Epithelial cell of esophagus (primary cell): ENCODE measurements at regions not wholly inside any gene's neighbourhood (a gene's known extent, or its start where the extent isn't known, plus 50 kb on each side); places are given as distances from the start of the nearest gene placed in this dataset.
"Not testable (repeated sequence)": the region's sequence is repeated elsewhere in the genome, so short reads cannot be mapped to it uniquely, and the experiment has no call there.

Experiments used
- DNase-seq: peaks from one replicate; pipeline ENCODE4 v3.0.0; 2010; ENCODE audit warnings: low read depth
- H3K4me3 ChIP-seq: 2 replicates; pipeline ENCODE4 v1.5.1; 2011; ENCODE audit warnings: mild to moderate bottlenecking, low read length, control low read depth
- TF ChIP-seq, protein P1 (sequence below): IDR thresholded peaks from 2 replicates; pipeline ENCODE4 v1.5.1; 2011; ENCODE audit warnings: low read depth, mild to moderate bottlenecking, low read length, control low read depth, inconsistent platforms; ENCODE audit not compliant: insufficient read depth; ENCODE audit errors: missing control alignments

DNA sequence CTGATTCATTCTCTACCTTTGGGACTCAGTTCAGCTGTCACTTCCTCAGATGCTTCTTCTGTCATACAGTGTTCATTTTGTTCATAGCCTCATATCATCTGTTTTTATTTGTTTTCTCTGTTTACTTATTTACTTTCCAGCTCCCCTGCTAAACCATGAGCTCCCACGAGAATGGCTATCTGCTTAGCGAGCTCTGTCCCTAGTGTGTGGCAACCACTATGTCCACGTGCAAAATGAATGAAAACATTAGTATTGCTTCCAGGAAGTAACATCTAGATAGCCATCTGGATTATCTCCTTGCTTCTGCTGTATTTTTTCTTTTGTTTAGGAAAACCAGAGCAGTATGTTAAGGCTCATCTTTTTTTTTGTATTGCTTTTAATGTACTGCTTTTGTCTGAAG lies 417.0 kb upstream of the SLC35B3 start:
- no peak for DNase-seq
- no peak overlapping the region for H3K4me3 ChIP-seq
- TF ChIP-seq, protein P1, sequence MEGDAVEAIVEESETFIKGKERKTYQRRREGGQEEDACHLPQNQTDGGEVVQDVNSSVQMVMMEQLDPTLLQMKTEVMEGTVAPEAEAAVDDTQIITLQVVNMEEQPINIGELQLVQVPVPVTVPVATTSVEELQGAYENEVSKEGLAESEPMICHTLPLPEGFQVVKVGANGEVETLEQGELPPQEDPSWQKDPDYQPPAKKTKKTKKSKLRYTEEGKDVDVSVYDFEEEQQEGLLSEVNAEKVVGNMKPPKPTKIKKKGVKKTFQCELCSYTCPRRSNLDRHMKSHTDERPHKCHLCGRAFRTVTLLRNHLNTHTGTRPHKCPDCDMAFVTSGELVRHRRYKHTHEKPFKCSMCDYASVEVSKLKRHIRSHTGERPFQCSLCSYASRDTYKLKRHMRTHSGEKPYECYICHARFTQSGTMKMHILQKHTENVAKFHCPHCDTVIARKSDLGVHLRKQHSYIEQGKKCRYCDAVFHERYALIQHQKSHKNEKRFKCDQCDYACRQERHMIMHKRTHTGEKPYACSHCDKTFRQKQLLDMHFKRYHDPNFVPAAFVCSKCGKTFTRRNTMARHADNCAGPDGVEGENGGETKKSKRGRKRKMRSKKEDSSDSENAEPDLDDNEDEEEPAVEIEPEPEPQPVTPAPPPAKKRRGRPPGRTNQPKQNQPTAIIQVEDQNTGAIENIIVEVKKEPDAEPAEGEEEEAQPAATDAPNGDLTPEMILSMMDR = no peak

DNA sequence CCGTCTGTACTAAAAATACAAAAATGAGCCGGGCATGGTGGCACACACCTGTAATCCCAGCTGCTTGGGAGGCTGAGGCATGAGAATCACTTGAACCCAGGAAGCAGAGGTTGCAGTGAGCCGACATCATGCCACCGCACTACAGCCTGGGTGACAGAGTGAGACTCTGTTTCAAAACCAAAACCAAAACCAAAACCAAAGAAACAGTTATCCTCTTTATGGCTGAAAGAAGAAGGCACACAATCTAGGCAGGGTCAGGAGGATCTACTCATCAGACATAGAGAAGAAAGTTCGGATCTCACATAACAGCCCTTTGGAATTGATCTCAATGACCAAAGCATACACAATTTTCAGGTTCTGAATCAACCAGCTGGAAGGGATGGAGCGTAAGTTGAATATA lies 411.3 kb upstream of the SLC35B3 start:
- not testable (repeated sequence) for DNase-seq, H3K4me3 ChIP-seq

DNA sequence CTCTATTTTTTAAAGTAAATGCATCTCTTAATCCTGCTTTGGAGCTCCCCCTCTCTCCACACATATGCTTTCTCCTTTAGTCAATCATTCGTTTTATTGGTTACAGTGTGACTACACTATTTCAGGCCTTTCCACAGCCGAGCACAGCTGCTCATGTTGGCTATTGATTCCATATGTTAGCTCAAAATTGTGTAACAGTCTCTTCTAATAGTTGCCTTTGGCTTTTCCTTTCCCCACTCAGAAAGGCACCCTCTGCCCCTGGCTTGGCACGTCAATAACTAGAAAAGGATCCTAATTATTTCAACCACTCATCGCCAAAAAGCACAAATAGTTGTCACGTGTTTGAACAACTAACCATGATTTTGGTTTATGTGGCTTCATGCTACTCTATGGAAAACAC lies 410.3 kb upstream of the SLC35B3 start:
- no peak for DNase-seq
- TF ChIP-seq, protein P1 = no peak
- no peak overlapping the region for H3K4me3 ChIP-seq

DNA sequence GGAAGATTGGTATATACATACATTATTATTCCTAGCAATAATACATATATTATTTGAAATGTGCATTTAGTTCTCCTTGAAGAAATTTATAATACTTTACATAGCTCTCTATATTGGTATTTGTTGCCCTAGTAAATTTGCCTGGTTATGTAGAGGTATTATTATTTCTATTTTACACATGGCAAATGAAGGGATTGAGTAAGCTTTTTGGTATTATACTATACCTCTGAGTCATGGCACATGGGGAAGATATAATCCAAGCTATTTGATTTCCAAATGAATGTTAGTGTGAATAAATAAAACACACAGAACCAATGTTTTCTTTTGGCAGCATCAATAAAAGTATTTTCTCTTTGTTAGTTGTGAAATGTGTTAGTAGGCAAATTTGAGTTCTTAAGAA lies 409.6 kb upstream of the SLC35B3 start:
- TF ChIP-seq, protein P1 = no peak
- DNase-seq = no peak
- H3K4me3 ChIP-seq = no peak overlapping the region

DNA sequence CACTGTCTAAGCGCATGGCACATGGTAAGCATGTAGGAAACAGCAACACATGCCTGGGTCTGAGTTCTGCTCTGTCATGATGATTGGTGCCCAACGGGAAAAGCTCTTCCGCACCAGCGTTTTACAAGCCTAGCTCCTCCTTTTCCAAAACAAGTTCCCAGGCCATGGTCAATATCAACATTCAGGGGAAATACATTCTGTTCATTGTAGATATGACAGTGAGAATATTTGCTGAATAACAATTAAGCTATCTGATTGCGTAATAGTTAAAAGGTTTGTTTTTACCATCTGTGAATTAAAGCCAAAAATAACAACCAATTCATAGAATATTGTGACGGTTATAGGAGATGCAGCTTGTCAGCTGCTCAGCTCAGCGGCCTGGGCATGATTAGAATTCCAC lies 404.3 kb upstream of the SLC35B3 start:
- TF ChIP-seq, protein P1 = no peak
- no peak overlapping the region for H3K4me3 ChIP-seq
- DNase-seq = peak; percentile 24

DNA sequence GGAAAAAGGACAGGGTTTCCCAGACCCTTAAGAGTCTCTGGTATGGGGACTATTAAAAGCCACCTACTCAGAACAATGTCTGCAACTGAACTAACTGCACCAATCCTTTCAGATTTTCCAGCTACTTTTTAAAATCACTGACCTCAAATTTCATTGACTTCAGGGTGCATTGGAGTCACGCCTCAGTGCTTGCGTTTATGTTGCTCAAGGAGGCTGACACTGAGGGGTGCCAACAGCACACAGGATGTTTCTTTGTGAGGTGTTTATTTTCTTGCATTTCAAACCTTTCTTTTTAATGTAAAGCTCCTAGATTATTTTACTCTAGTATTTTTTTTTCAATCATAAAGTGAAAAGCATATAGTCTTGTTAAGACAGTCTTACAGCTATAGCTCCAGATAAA lies 402.0 kb upstream of the SLC35B3 start:
- TF ChIP-seq, protein P1 = no peak
- DNase-seq = no peak
- H3K4me3 ChIP-seq = no peak overlapping the region

DNA sequence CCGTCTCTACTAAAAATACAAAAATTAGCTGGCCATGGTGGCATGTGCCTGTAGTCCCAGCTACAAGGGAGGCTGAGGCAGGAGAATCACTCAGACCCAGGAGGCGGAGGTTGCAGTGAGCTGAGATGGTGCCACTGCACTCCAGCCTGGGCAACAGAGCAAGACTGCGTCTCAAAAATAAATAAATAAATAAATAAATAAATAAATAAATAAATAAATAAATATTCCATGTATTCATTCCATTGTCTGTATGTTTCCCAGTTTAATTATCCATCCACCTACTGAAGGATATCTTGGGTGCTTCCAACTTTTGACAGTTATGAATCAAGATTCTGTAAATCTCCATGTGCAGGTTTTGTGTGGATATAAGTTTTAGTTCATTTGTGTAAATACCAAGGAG lies 397.4 kb upstream of the SLC35B3 start:
- H3K4me3 ChIP-seq, DNase-seq: not testable (repeated sequence)

DNA sequence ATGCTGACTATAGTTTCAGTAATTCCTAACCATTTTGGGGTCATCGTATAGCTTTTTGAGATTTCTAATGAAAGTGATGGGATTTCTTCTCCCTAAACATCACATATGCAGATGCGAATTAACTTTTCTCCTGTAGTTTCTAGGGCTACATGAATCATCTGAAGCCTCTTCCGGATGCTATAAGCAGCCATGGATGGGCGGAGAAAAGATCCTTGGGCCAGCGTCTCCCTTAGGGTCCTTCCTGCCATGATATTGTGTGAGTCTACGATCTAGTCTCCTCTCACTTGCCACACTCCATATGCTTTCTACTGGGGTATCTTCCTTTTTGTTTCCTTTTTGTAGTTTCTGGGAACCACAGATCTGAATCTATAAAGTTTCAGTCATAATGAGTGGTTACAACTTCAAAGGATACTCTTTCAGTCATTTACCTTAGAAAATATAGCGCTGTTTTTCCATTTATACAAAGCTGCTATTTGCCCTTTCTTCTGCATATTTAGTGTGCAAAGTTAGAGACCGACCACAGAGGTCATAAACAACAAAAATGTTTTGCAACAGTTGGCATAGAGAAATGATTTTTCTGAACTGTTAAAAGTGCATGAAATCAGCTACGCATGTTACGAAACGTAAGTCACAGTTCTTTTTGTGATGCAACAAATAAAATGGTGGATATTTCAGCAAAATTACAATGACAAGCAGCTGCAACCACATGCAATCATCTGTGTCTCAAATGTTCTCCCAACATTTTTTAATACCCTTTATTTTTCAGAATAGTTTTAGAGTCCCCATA lies 396.2 kb upstream of the SLC35B3 start:
- H3K4me3 ChIP-seq = no peak overlapping the region
- no peak for DNase-seq
- TF ChIP-seq, protein P1 = no peak
